ENCODE measurements at regions not wholly inside any gene's neighbourhood (a gene's known extent, or its start where the extent isn't known, plus 50 kb on each side); places are given as distances from the start of the nearest gene placed in this dataset.
"Not testable (repeated sequence)": the region's sequence is repeated elsewhere in the genome, so short reads cannot be mapped to it uniquely, and the experiment has no call there.

DNA sequence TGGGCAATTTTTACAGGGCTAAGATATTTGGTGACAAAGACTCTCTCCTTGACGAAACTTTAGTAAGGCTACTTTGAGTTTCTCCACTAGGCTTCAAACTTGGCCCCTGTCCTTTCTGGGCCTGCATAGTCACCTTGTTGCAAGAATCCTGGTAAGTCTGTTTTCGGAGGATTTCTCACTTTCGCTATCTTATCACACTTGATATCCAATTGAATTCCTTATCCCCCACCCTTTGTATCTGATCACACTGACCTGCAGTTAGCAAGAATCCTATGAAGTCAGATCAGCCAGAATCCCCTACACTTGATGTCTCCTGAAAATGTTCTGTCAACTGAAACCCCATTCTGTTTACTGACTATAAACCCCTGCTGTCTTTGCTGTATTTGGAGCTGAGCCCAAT, 499.8 kb upstream of the GCFC2 start:
- no peaks in the 10 kb centered on the region for H3K27me3 Mint-ChIP-seq
- no peaks in the 10 kb centered on the region for H3K36me3 Mint-ChIP-seq (ENCODE audit: low read depth)
- CTCF ChIA-PET, result no interaction called here
- H3K27ac Mint-ChIP-seq, result no peak overlapping the region
- no peaks in the 10 kb centered on the region for H3K4me1 Mint-ChIP-seq
- H3K4me3 Mint-ChIP-seq, result no peak overlapping the region
- no peak for DNase-seq
- POLR2A ChIA-PET, result no interaction called here
- H3K9me3 Mint-ChIP-seq, result peaks cover 6% of the 10 kb centered on the region

DNA sequence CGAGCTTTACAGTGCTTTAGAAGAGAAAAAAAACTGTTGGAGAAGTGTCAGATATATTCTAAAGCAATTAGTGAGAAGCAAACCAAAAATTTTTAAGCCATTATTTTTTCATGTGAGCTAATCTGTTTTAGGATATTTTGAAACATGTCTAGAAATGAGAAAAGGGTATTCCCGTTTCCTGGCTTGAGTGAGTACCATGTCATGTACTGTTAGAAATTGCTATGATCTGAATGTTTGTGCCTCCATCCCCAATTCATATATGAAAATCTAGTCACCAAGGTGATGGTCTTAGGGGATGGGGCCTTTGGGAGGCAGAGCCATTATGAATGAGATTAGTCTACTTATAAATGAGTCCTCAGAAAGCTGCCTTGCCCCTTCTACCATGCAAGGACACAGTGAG, 493.3 kb upstream of the GCFC2 start:
- POLR2A ChIA-PET, result no interaction called here
- no peak for DNase-seq
- Mint-ChIP-seq H3K27me3 (no peaks in the 10 kb centered on the region), H3K27ac (no peak overlapping the region), H3K36me3 (ENCODE audit: low read depth) (no peaks in the 10 kb centered on the region), H3K4me1 (no peaks in the 10 kb centered on the region), H3K9me3 (no peaks in the 10 kb centered on the region), H3K4me3 (no peak overlapping the region)
- CTCF ChIA-PET, result no interaction called here

DNA sequence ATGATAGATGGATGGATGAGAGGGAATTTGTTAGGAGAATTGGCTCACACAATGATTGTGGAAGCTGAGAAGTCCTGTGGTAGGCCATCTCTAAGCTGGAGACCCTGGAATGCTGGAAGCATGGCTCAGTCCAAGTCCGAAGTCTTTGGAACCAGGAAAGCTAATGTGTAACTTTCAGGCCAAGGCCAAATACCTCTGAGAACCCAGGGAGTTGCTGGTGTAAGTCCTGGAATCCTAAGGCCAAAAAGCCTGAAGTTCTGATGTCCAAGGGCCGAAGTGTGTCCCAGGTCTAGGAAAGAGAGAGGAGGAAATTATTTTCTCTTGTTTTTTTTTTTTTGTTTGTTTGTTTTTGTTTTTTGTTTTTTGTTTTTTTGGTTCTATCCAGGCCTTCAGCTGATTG, 492.2 kb upstream of the GCFC2 start:
- Mint-ChIP-seq H3K4me3 (no peak overlapping the region), H3K36me3 (ENCODE audit: low read depth) (no peaks in the 10 kb centered on the region), H3K27ac (no peak overlapping the region), H3K4me1 (no peaks in the 10 kb centered on the region), H3K27me3 (no peaks in the 10 kb centered on the region), H3K9me3 (no peaks in the 10 kb centered on the region)
- DNase-seq, result no peak
- POLR2A ChIA-PET, result no interaction called here
- CTCF ChIA-PET, result no interaction called here

DNA sequence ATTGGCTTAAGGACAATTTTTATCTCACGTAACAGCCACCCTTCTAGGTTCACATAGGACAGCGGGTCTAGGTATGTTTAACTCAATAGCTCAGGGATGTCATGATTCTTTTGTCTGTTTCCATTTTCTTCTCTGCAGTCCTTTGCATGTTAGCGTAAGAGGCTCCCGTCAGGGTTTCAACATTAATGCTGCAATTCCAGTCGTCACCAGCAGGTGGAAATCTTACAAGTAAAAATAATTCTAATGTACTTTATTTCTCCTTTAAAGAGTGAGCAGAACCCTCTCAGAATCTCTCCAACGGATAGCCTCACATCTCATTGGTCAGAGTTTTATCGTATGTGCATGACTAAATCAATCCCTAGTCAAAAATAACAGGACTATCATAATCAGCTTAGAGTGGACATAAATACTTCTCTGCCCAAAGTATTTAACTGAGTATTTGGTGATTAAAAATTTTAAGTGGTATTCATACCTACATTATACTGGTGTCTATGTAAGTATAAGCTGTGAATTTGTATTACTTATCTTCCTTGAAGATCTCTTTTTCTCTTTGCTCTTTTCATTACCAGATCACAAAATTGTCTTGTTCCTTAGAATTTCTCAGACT, 487.2 kb upstream of the GCFC2 start:
- Mint-ChIP-seq H3K4me3 (no peak overlapping the region), H3K36me3 (ENCODE audit: low read depth) (no peaks in the 10 kb centered on the region), H3K4me1 (no peaks in the 10 kb centered on the region), H3K9me3 (no peaks in the 10 kb centered on the region), H3K27ac (no peak overlapping the region), H3K27me3 (no peaks in the 10 kb centered on the region)
- ChIA-PET CTCF (interaction anchor here (0.6 kb wide), 1 partner anchor 35 kb away, joined by 5 read pairs; no protein-coding TSS in a partner anchor), POLR2A (no interaction called here)
- DNase-seq, result peak; percentile 26

DNA sequence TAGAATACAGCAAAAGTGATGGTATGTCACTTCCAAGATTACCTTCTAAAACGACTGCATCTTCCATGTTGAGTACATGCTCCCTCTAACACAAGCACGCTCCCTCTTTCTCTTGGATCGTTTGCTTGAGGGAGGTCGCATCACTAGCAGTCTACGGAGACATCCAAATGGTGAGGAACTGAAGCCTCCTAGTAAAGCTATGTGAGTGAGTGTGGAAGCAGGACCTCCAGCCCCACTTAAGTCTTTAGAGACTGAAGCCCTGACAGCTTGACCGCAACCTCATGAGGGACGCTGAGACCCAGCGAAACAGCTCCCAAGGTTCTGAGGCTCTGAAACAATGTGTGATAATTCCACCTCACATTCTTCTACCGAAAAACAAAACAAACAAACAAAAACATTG, 486.7 kb upstream of the GCFC2 start:
- ChIA-PET POLR2A (no interaction called here), CTCF (interaction anchor here (0.6 to 1.5 kb wide), 2 partner anchors 35 to 402 kb away, joined by 5 read pairs; no protein-coding TSS in a partner anchor)
- no peak for DNase-seq

DNA sequence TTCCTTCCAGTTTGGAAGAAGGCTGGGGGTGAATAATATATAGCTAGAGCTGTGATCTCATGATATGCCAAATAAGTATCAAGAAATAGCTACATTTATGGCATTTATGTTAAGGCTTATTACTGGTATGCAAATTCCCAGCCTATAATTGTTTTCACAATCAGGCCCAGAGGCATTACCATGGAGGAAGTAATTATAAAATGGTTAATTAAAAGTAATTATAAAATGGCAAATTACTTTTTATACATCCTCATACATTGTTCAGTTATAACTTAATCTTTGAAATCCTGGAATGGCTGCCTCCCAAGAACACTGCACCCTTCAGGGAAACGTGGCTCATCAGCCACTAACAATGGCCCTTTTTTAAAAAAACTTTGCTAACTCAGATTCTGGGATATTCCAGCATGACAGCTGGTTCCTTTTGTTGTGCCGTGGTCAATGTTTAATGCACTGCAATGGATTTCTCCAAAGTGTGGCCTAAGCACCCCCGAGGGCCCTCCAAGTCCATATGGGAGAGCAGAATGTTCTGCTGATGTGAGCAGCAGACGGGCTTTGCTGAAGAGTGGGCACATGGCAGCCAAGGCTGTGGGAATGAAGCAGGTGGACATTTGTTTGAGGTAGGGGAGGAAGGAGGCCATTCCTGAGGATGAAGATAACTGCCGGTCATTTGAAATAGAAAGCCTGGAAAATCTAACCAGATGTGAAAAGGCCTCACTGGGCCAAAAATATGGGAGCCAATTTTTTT, 483.5 kb upstream of the GCFC2 start:
- H3K9me3 Mint-ChIP-seq, result peaks cover 2% of the 10 kb centered on the region
- no peak overlapping the region for H3K27ac Mint-ChIP-seq
- DNase-seq, result no peak
- no peaks in the 10 kb centered on the region for H3K36me3 Mint-ChIP-seq (ENCODE audit: low read depth)
- no peaks in the 10 kb centered on the region for H3K27me3 Mint-ChIP-seq
- ChIA-PET CTCF (no interaction called here), POLR2A (no interaction called here)
- no peak overlapping the region for H3K4me3 Mint-ChIP-seq
- H3K4me1 Mint-ChIP-seq, result no peaks in the 10 kb centered on the region

More for the DNA sequence above, 486.7 kb upstream of the GCFC2 start:
- H3K27me3 Mint-ChIP-seq, result no peaks in the 10 kb centered on the region
- H3K36me3 Mint-ChIP-seq (ENCODE audit: low read depth), result no peaks in the 10 kb centered on the region
- H3K27ac Mint-ChIP-seq, result no peak overlapping the region
- H3K4me1 Mint-ChIP-seq, result no peaks in the 10 kb centered on the region
- H3K9me3 Mint-ChIP-seq, result no peaks in the 10 kb centered on the region
- H3K4me3 Mint-ChIP-seq, result no peak overlapping the region

DNA sequence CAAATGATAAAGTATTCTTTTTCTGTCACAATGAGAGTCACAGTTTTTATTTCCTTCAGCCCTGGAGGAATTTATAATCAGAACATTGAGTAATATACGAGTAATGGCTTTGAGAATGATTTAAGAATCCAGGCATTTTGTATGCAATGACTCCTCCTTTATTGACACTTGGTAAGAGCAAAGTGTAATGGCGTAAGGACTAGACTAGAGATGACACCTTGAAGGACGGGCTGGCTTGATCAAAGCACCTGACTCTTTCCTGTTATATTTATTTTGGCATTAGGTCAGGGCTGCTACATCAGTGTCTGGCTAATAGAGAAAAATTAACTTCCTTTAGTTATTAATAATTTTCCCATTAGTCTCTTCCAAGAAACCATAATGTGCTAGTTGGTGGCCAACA, 482.4 kb upstream of the GCFC2 start:
- DNase-seq, result no peak
- no peak overlapping the region for H3K4me3 Mint-ChIP-seq
- ChIA-PET POLR2A (no interaction called here), CTCF (no interaction called here)
- no peak overlapping the region for H3K27ac Mint-ChIP-seq
- H3K27me3 Mint-ChIP-seq, result no peaks in the 10 kb centered on the region
- H3K9me3 Mint-ChIP-seq, result peaks cover 2% of the 10 kb centered on the region
- H3K4me1 Mint-ChIP-seq, result no peaks in the 10 kb centered on the region
- no peaks in the 10 kb centered on the region for H3K36me3 Mint-ChIP-seq (ENCODE audit: low read depth)

DNA sequence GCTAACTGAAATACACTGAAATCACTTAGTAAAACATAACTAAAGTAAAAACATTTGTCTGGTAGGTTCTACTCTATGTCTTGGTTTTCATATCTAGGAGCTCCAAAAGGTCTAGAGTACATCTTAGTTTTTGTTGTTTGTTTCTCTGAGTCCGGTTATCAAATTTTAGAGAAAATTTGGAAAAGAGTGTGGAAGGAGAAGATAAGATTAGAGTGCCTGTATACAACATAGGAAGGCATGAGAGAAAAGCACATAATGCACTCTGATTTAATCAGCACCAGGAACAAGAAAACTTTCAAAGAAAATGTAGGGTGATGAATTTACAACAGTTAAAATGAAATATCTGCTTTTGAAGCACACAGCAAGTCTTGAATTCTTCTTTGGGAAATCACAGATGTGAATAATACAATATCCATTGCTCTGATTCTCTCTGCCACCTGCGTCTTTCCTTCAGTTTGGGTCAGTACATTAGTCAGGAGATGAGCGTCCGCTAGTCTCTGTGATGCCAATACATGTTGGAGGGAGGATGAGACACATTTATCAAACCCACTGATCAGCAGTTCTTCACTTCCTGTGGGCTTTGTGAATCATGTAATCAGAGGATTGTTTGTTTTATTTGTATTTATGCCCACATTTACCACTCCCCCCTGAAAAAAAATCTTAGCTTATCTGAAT, 477.8 kb upstream of the GCFC2 start:
- ChIA-PET POLR2A (no interaction called here), CTCF (no interaction called here)
- H3K27ac Mint-ChIP-seq, result no peak overlapping the region
- H3K36me3 Mint-ChIP-seq (ENCODE audit: low read depth), result no peaks in the 10 kb centered on the region
- H3K27me3 Mint-ChIP-seq, result no peaks in the 10 kb centered on the region
- DNase-seq, result no peak
- no peak overlapping the region for H3K4me3 Mint-ChIP-seq
- H3K4me1 Mint-ChIP-seq, result no peaks in the 10 kb centered on the region
- H3K9me3 Mint-ChIP-seq, result peaks cover 2% of the 10 kb centered on the region

DNA sequence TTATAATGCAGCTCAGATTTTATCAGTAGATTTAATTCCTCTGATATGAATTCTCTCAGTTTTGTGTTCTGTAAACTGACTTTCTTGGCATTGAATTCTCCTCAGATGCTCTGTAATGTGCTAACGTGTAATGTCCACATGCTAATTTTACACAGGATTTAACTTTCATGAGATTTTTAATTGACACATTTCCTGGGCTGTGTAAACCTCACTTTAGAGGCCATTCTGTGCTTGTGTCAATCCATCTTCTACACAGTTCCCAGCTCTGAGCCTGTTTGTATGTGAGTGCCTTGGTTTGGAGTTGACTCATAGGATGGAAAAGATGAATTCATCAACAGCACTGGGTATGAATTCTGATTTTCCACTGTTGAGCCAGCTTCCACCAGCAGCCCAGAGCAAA, 476.7 kb upstream of the GCFC2 start:
- H3K27me3 Mint-ChIP-seq, result no peaks in the 10 kb centered on the region

DNA sequence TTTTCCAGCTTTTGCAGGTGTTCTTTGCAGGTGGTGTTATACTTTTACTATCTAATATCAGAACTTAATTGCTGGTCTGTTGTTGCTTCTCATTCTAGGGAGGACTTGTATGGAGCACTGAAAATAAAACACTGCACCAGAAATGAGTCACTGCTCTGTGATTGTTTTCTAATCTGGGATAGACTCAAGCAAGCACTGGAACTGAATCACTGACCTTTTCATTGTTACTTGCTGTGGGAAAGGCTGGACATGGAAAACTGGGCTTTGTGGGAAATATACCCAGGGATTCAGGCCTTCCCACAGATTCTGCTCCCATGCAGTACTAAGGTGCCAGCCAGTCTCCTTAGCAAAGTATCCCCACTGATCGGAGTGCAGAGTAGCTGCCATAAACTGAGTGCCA, 470.0 kb upstream of the GCFC2 start:
- CTCF ChIA-PET, result no interaction called here

More for the DNA sequence above, 476.7 kb upstream of the GCFC2 start:
- POLR2A ChIA-PET, result no interaction called here
- DNase-seq, result no peak
- Mint-ChIP-seq H3K27ac (no peak overlapping the region), H3K36me3 (ENCODE audit: low read depth) (no peaks in the 10 kb centered on the region), H3K4me3 (no peak overlapping the region), H3K9me3 (peaks cover 2% of the 10 kb centered on the region), H3K4me1 (no peaks in the 10 kb centered on the region)
- CTCF ChIA-PET, result no interaction called here

DNA sequence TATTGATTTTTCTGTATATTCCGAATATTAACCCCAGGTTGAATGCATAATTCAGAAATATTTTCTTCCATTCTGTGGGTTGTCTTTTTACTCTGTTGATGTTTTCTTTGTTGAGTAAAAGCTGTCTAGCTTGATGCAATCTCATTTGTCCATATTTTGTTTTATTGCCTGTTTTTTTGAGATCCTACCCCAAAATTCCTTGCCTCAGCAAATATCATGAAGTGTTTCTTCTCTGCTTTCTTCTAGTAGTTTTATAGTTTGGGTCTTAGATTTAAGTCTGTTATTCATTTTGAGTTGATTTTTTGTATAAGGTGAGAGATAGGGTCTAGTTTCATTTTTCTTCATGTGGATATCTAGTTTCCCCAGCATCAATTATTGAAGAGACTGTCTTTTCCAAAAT, 467.9 kb upstream of the GCFC2 start:
- no peaks in the 10 kb centered on the region for H3K36me3 Mint-ChIP-seq (ENCODE audit: low read depth)
- no peaks in the 10 kb centered on the region for H3K27me3 Mint-ChIP-seq
- CTCF ChIA-PET, result no interaction called here
- no peak for DNase-seq
- H3K9me3 Mint-ChIP-seq, result peaks cover 27% of the 10 kb centered on the region
- H3K4me3 Mint-ChIP-seq, result no peak overlapping the region
- POLR2A ChIA-PET, result no interaction called here
- H3K4me1 Mint-ChIP-seq, result no peaks in the 10 kb centered on the region
- no peak overlapping the region for H3K27ac Mint-ChIP-seq

More for the DNA sequence above, 470.0 kb upstream of the GCFC2 start:
- no peaks in the 10 kb centered on the region for H3K4me1 Mint-ChIP-seq
- H3K4me3 Mint-ChIP-seq, result no peak overlapping the region
- no peaks in the 10 kb centered on the region for H3K36me3 Mint-ChIP-seq (ENCODE audit: low read depth)
- no peaks in the 10 kb centered on the region for H3K27me3 Mint-ChIP-seq
- POLR2A ChIA-PET, result no interaction called here
- DNase-seq, result no peak
- no peak overlapping the region for H3K27ac Mint-ChIP-seq
- H3K9me3 Mint-ChIP-seq, result peaks cover 22% of the 10 kb centered on the region

DNA sequence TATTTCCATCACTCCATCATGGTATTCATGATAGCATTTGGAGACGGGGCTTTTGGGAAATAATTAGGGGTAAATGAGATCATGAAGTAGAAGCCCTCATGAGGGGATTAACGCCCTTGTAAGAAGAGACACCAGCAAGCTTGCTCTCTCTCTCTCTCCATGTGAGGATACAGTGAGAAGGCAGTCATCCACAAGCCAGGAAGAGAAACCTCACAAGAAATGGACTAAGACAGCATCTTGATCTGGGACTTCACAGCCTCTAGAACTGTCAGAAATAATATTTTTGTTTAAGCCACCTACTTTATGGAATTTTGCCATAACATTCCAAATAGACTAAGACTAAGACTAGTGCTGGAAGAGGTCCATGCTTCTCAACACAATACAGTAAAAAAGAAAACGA, 464.6 kb upstream of the GCFC2 start:
- peaks cover 27% of the 10 kb centered on the region for H3K9me3 Mint-ChIP-seq
- POLR2A ChIA-PET, result no interaction called here
- H3K4me1 Mint-ChIP-seq, result no peaks in the 10 kb centered on the region
- CTCF ChIA-PET, result no interaction called here
- DNase-seq, result no peak
- no peak overlapping the region for H3K4me3 Mint-ChIP-seq
- H3K27ac Mint-ChIP-seq, result no peak overlapping the region
- no peaks in the 10 kb centered on the region for H3K27me3 Mint-ChIP-seq
- no peaks in the 10 kb centered on the region for H3K36me3 Mint-ChIP-seq (ENCODE audit: low read depth)

DNA sequence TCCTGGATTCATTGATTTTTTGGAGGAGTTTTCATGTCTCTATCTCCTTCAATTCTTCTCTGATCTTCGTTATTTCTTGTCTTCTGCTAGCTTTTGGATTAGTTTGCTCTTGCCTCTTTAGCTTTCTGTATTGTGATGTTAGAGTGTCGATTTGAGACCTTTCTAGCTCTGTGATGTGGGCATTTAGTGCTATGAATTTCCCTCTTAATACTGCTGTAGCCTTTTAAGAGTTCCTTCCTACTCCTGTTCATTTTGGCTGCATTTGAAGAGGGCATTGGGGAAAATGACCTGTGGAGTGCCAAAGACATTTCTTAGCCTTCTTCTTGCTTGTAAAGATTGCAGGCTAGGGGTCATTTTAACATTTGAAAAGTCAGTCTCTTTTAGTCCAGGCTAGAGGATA, 463.8 kb upstream of the GCFC2 start:
- ChIA-PET CTCF (no interaction called here), POLR2A (no interaction called here)
- Mint-ChIP-seq H3K4me3 (no peak overlapping the region), H3K9me3 (peaks cover 27% of the 10 kb centered on the region), H3K27ac (no peak overlapping the region), H3K36me3 (ENCODE audit: low read depth) (no peaks in the 10 kb centered on the region), H3K4me1 (no peaks in the 10 kb centered on the region), H3K27me3 (no peaks in the 10 kb centered on the region)
- no peak for DNase-seq

DNA sequence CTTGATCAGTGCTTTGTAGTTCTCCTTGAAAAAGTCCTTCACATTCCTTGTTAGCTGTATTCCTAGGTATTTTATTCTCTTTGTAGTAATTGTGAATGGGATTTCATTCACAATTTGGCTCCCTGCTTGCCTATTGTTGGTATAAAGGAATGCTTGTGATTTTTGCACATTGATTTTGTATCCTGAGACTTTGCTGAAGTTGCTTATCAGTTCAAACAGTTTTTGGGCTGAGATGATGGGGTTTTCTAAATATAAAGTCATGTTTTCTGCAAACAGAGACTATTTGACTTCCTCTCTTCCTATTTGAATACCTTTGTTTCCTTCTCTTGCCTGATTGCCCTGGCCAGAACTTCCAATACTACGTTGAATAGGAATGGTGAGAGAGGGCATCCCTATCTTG, 462.5 kb upstream of the GCFC2 start:
- POLR2A ChIA-PET; H3K4me3 Mint-ChIP-seq; H3K36me3 Mint-ChIP-seq (ENCODE audit: low read depth); CTCF ChIA-PET; DNase-seq; H3K27ac Mint-ChIP-seq; H3K27me3 Mint-ChIP-seq; H3K4me1 Mint-ChIP-seq: not testable (repeated sequence)
- H3K9me3 Mint-ChIP-seq, result peaks cover 18% of the 10 kb centered on the region

All from activated CD4-positive, alpha-beta memory T cell treated with anti-CD3 and anti-CD28 coated beads, Interleukin-2, amount 10 ng/mL, durations not matched to agents 7 days and 5 days (primary cell).